ENCODE measurements at regions not wholly inside any gene's neighbourhood (a gene's known extent, or its start where the extent isn't known, plus 50 kb on each side); places are given as distances from the start of the nearest gene placed in this dataset.
"Not testable (repeated sequence)": the region's sequence is repeated elsewhere in the genome, so short reads cannot be mapped to it uniquely, and the experiment has no call there.

DNA sequence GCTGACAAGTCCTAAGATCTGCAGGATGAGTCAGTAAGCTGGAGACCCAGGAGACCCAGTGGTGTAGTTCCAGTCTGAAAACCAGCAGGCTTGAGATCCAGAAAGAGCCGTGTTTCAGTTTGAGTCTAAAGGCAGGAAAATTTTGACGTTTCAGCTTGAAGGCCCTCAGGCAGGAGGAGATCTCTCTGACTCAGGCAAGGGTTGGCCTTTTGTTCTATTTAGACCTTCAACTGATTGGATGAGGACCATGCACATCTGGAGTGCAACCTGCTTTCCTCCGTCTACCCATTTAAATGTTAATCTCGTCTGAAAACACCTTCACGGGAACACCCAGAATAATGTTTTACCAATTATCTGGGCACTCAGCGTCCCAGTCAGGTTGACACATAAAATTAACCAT, 69.5 kb downstream of the NPIPA7 start:
- not testable (repeated sequence) for DNase-seq (ENCODE audit: low read depth in 3 of 3)

GRCh38 chr16:16449712-16450237, 70.8 kb downstream of the NPIPA7 start:
- DNase-seq (ENCODE audit: low read depth in 3 of 3) = not testable (repeated sequence)

- not testable (repeated sequence) for DNase-seq (ENCODE audit: low read depth in 3 of 3)
Measured at GRCh38 chr16:16451721-16452410, 72.9 kb downstream of the NPIPA7 start.

DNA sequence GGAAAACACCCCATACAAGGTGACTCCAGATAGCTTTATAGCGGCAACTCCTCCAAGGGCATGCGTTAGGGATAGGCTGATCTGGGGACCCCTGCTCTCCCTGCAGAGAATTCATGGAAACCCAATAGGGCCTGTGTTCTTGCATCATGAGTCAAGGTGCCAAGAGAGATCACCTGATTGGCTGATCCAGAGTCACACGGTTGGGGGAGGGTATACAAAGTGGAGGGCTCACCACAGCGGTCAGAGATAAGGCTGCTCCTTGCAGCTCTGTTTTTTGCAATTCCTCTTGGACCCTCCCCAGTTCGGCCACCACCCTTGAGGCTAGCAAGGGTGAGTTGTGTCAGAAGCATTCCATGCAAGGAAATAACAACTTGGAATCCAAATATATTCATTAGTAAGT, 79.6 kb downstream of the NPIPA7 start:
- DNase-seq (ENCODE audit: low read depth in 3 of 3) = not testable (repeated sequence)

DNA sequence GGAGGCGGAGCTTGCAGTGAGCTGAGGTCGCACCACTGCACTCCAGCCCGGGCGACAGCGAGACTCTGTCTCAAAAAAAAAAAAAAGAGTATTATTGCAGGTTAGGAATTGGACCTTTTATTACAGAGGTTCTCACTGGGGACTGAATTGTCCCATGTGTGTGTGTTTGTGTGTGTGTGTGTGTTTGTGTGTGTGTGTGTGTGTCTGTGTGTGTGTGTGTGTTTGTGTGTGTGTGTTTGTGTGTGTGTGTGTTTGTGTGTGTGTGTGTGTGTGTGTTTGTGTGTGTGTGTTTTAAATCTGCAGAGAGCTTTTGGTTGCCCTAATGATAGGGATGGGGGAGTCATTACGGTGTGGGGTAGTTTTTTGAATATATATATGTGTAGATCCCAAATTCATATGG, 84.9 kb downstream of the NPIPA7 start:
- not testable (repeated sequence) for DNase-seq (ENCODE audit: low read depth in 3 of 3)

GRCh38 chr16:16488919-16489318, 110.0 kb downstream of the NPIPA7 start:
- not testable (repeated sequence) for DNase-seq (ENCODE audit: low read depth in 3 of 3)

DNA sequence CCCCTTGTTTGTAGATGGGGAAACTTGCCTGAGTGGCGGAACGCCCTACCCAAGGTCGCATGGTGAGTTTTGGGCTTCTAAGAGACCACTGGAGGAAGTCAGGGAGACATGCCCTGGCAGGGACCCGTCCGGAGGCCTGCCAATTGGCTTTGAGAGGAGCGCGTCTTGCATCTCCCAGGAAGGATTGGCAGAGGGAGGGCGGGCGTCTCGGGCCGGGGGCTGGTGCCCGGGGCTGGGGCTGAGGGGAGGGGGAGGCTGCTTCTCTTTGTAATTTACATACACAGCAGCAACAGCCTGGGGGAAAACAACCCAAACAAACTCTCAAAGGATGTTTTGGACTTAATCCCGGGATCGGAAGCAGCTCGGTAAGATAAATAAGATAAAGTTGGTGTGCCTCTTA, 110.5 kb downstream of the NPIPA7 start:
- DNase-seq (ENCODE audit: low read depth in 3 of 3) = not testable (repeated sequence)

- DNase-seq (ENCODE audit: low read depth in 3 of 3) = not testable (repeated sequence)
Measured at GRCh38 chr16:16494114-16494513, 115.2 kb downstream of the NPIPA7 start.

DNA sequence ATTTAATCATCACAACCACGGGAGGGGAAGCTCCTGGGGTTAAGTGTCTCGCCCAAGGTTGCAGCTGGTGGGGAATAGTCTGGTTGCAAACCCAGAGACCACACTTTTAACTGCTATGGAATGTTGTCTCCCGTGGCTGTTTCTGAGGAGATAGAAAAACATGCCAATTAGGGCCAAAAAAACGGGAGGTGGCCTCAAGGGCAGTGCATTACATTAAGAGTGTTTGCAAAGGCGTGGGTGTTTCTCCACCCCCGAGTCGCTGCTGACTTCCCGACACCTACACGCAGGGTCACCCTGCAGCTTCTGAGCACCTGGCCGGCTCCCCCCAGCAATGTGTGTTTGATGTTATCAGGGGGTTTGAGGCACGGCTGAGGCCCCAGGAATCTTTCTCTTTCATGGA, 116.1 kb downstream of the NPIPA7 start:
- not testable (repeated sequence) for DNase-seq (ENCODE audit: low read depth in 3 of 3)

DNA sequence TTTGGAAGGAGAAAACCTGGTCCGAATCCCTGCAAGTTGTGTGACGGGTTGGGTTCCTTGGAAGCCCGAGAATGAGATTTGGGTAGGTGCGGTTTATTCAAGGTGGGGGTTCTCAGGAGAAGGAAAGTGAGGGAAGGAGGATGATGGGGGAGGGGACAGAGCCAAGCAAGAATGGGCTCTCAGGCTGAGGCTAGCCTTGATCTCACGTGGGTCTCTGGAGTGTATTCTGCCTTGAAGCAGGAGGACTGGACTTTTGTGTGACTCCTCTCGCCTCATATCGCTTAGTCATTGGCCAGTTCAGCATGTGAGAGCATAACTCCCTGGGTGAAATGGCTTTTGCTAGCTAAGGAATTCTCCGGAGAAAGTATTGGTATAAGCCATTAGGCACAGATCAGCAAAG, 120.9 kb downstream of the NPIPA7 start:
- DNase-seq (ENCODE audit: low read depth in 3 of 3) = not testable (repeated sequence)

- not testable (repeated sequence) for DNase-seq (ENCODE audit: low read depth in 3 of 3)
Measured at GRCh38 chr16:16507041-16507440, 128.1 kb downstream of the NPIPA7 start.

- not testable (repeated sequence) for DNase-seq (ENCODE audit: low read depth in 3 of 3)
Measured at GRCh38 chr16:16508344-16508743, 129.4 kb downstream of the NPIPA7 start.

- DNase-seq (ENCODE audit: low read depth in 3 of 3) = not testable (repeated sequence)
Measured at GRCh38 chr16:16519395-16519794, 140.5 kb downstream of the NPIPA7 start.

- DNase-seq (ENCODE audit: low read depth in 3 of 3) = not testable (repeated sequence)
Measured at GRCh38 chr16:16521239-16522002, 142.5 kb downstream of the NPIPA7 start.

DNA sequence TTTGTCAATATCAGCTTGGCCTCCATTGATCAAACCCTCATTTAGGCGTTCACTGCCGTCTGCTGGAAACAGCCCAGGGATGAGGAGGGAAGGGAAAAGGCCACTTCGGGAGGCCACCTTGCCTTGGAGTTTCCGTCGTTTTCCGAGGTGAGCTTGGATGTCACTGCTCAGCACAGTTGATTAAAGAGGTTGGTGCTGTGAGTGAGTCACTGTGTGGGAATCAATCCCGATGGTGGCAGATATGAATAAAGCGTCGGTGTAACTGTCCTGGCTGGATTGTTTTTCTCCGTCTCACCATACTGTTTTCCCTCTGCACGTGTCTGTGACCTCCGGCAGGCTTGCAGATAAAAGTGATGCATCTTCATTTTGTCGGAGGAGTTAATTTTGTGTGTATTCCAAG, 148.1 kb downstream of the NPIPA7 start:
- DNase-seq (ENCODE audit: low read depth in 3 of 3) = not testable (repeated sequence)

DNA sequence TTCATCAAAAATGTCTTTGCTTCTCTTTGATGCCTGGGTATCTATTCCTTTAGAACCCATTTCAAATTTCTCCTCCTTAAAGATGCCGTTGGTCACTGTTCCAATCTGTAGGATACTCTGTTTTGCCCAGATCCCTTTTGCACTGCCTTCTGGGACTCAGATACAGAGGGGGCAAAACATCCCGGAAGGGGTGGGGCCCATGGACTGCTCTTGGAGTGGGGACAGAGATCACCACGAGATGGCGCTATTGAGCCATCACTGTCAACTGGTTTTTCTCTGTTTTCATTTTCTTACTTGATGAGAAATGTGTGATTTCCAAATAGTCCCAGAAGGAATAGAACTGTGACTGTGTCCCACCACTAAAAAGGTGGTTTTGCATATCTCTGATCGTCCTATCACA, 151.8 kb downstream of the NPIPA7 start:
- not testable (repeated sequence) for DNase-seq (ENCODE audit: low read depth in 3 of 3)

- DNase-seq (ENCODE audit: low read depth in 3 of 3) = not testable (repeated sequence)
Measured at GRCh38 chr16:16535565-16535964, 156.6 kb downstream of the NPIPA7 start.

DNA sequence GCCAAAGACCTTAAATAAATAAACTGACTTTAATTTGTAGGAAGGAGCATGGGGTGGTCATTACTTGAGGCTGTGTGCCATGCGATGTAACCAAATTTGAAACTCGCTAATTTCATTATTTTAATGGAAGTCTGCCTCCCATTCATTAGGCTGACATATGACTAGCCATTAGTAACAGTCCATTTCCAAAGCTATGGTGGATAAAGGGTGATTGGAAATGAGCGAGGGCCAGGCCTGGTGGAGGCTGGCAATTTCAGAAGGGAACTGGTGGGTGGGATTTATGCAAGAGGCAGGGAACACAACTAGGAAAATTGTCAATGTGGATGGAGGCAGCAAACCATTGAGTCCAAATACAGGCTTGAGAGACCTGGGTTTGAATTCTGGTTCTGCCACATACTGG, 157.2 kb downstream of the NPIPA7 start:
- DNase-seq (ENCODE audit: low read depth in 3 of 3) = not testable (repeated sequence)

GRCh38 chr16:16549710-16550109, 170.8 kb downstream of the NPIPA7 start:
- not testable (repeated sequence) for DNase-seq (ENCODE audit: low read depth in 3 of 3)

GRCh38 chr16:16550824-16551223, 171.9 kb downstream of the NPIPA7 start:
- DNase-seq (ENCODE audit: low read depth in 3 of 3) = not testable (repeated sequence)

DNA sequence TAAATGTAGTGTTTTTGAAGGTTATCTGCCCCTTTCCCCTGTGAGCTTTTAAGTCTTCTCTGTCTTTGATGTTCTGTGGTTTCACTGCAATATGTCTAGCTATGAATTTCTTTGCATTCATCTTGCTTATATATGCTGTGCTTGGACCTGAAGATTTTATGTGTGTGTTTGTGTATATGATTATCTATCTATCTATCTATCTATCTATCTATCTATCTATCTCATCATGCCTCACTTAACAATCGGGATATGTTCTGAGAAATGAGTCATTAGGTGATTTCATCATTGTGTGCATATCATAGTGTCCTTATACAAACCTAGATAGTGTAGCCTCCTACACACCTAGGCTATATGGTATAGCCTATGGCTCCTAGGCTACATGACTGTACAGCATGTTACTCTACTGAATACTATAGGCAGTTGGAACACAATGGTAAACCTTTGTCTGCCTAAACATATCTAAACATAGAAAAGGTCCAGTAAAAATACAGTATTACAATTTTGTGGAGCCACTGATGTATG, 173.9 kb downstream of the NPIPA7 start:
- not testable (repeated sequence) for DNase-seq (ENCODE audit: low read depth in 3 of 3)

DNA sequence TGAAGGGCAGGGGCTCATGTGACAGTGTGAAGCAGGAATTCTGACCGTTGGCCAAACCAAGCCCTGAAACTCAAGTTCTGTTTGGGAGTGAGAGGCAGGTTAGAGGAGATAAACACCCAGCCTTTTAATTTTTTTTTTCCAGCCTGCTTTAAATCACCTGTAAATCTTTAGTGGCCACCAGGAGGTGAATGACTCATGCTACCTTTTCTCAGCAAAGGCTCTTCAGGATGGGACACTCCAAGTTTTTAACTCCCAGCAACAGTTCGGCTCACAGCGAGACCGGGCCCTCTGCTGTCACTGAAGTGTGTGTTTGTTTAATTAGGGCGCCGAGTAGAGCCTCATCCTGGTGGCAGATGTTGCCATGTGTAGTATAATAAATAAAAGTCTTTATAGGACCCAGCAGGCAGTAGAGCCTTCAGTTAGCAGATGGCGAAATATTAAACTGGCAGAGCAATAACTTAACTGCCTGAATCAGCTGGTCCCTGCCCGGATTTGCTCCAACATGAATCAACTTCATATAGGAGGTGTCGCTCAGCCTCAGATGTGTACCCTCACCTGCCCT, 180.3 kb downstream of the NPIPA7 start:
- DNase-seq (ENCODE audit: low read depth in 3 of 3) = not testable (repeated sequence)

All from stimulated activated CD4-positive, alpha-beta T cell treated with anti-CD3 and anti-CD28 coated beads, TNF-alpha, amount 100 ng/mL, for 24 hours (primary cell).